A673 (cell line): ENCODE measurements at regions not wholly inside any gene's neighbourhood (a gene's known extent, or its start where the extent isn't known, plus 50 kb on each side); places are given as distances from the start of the nearest gene placed in this dataset.

ENCODE experiments used
- EZH2 ChIP-seq: fragments of 200-600 bp; sonication (generic); IDR thresholded peaks from 2 replicates; pipeline ENCODE4 v1.6.1; 2017; ENCODE audit warnings: borderline replicate concordance, low read depth, mild to moderate bottlenecking, mixed read lengths, antibody characterized with exemption, low read length; ENCODE audit not compliant: poor library complexity, severe bottlenecking
- TF ChIP-seq, protein P1 (sequence below): fragments of 300-800, 200-600 bp; sonication (generic); conservative IDR thresholded peaks from 2 replicates; pipeline ENCODE4 v1.5.1; 2017; ENCODE audit warnings: low read depth, mild to moderate bottlenecking, antibody characterized with exemption, low read length, moderate library complexity, mixed read lengths

DNA sequence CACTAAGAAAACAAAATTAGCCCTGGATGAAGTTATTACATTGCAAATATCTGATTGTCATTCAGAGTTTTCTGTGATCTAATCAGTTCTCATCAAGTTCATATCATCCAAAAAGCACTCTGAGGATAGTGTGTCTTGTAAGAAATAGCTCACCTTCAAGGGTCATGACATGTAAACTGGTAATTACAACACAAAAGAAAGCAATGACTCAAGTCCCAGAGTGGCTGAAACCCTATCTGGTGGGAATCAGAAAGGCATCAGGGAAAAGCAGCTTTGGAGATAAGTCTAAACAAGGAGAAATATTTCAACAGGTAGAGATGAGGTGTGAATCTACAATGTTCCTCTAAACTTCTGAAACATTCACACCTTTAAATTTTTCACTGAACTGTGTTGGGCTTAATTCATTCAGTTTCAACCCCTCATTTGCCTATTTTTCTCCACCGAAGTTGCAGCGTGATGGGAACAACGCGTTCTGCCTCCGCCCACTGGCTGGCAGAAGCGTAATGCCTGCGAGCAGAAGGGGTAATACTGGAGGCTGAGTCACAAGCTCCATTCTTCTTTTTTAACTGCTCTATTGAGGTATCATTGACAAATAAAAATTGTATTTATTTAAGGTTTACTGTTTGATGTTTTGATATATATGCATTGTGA, 155.2 kb upstream of the IPO5 start:
- TF ChIP-seq, protein P1, sequence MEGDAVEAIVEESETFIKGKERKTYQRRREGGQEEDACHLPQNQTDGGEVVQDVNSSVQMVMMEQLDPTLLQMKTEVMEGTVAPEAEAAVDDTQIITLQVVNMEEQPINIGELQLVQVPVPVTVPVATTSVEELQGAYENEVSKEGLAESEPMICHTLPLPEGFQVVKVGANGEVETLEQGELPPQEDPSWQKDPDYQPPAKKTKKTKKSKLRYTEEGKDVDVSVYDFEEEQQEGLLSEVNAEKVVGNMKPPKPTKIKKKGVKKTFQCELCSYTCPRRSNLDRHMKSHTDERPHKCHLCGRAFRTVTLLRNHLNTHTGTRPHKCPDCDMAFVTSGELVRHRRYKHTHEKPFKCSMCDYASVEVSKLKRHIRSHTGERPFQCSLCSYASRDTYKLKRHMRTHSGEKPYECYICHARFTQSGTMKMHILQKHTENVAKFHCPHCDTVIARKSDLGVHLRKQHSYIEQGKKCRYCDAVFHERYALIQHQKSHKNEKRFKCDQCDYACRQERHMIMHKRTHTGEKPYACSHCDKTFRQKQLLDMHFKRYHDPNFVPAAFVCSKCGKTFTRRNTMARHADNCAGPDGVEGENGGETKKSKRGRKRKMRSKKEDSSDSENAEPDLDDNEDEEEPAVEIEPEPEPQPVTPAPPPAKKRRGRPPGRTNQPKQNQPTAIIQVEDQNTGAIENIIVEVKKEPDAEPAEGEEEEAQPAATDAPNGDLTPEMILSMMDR, result no peak
- no peak for TF ChIP-seq EZH2
